Dedifferentiated amniotic fluid mesenchymal stem cell (primary cell): ENCODE measurements at regions not wholly inside any gene's neighbourhood (a gene's known extent, or its start where the extent isn't known, plus 50 kb on each side); places are given as distances from the start of the nearest gene placed in this dataset.
"Not testable (repeated sequence)": the region's sequence is repeated elsewhere in the genome, so short reads cannot be mapped to it uniquely, and the experiment has no call there.

ENCODE experiments used
- DNase-seq: peaks from one replicate; pipeline ENCODE4 v3.0.0-alpha.2; 2016; ENCODE audit errors: extremely low spot score

GRCh38 chr20:12577213-12577612 lies 431.6 kb upstream of the SPTLC3 start:
- no peak for DNase-seq

GRCh38 chr20:12581644-12582289 lies 427.0 kb upstream of the SPTLC3 start:
- no peak for DNase-seq

- DNase-seq: not testable (repeated sequence)
These were observed 426.1 kb upstream of the SPTLC3 start for GRCh38 chr20:12582710-12583109.

GRCh38 chr20:12591949-12592470 lies 416.8 kb upstream of the SPTLC3 start:
- no peak for DNase-seq

GRCh38 chr20:12592756-12593155 lies 416.0 kb upstream of the SPTLC3 start:
- DNase-seq: no peak

- DNase-seq: no peak
These were observed 415.4 kb upstream of the SPTLC3 start for GRCh38 chr20:12593342-12593873.

- DNase-seq: no peak
These were observed 414.2 kb upstream of the SPTLC3 start for GRCh38 chr20:12594410-12595088.

- no peak for DNase-seq
These were observed 412.9 kb upstream of the SPTLC3 start for GRCh38 chr20:12595841-12596240.

GRCh38 chr20:12596863-12597262 lies 411.9 kb upstream of the SPTLC3 start:
- DNase-seq: no peak

GRCh38 chr20:12597551-12597950 lies 411.2 kb upstream of the SPTLC3 start:
- DNase-seq: no peak

- DNase-seq: no peak
These were observed 409.9 kb upstream of the SPTLC3 start for GRCh38 chr20:12598894-12599293.

- no peak for DNase-seq
These were observed 409.3 kb upstream of the SPTLC3 start for GRCh38 chr20:12599494-12599893.

GRCh38 chr20:12605751-12606150 lies 403.0 kb upstream of the SPTLC3 start:
- DNase-seq: no peak

GRCh38 chr20:12610871-12611270 lies 397.9 kb upstream of the SPTLC3 start:
- no peak for DNase-seq

- DNase-seq: no peak
These were observed 394.0 kb upstream of the SPTLC3 start for GRCh38 chr20:12614764-12615163.

GRCh38 chr20:12617076-12617475 lies 391.7 kb upstream of the SPTLC3 start:
- DNase-seq: no peak

GRCh38 chr20:12623870-12624269 lies 384.9 kb upstream of the SPTLC3 start:
- DNase-seq: no peak

- DNase-seq: no peak
These were observed 381.3 kb upstream of the SPTLC3 start for GRCh38 chr20:12627485-12627884.

- no peak for DNase-seq
These were observed 370.0 kb upstream of the SPTLC3 start for GRCh38 chr20:12638633-12639312.

GRCh38 chr20:12640251-12640650 lies 368.5 kb upstream of the SPTLC3 start:
- no peak for DNase-seq

- DNase-seq: no peak
These were observed 367.2 kb upstream of the SPTLC3 start for GRCh38 chr20:12641619-12642018.

- DNase-seq: no peak
These were observed 364.3 kb upstream of the SPTLC3 start for GRCh38 chr20:12644461-12644860.

GRCh38 chr20:12649234-12649633 lies 359.5 kb upstream of the SPTLC3 start:
- DNase-seq: no peak
